K562 (cell line): ENCODE measurements at regions not wholly inside any gene's neighbourhood (a gene's known extent, or its start where the extent isn't known, plus 50 kb on each side); places are given as distances from the start of the nearest gene placed in this dataset.

ENCODE experiments used
- ATAC-seq: fragments of 200-7000 bp; cut with Tn5 transposase; 3 replicates; pipeline ENCODE4 v1.9.1; 2020; ENCODE audit warnings: moderate library complexity
- BruUV-seq: library from RNA; stranded (reverse); fragments of 400-500 nt; replicated peaks from 2 replicates; lab custom pipeline; 2021; lab: Mats Ljungman, UMichigan
- CTCF ChIA-PET: fragments of 300-600 bp; formaldehyde crosslinking; extraction: SDS; loops from one replicate; lab custom pipeline; 2021; ENCODE audit warnings: low intra/inter-chr PET ratio; lab: Yijun Ruan, JAX
- POLR2A ChIA-PET: fragments of 300-600, 350-650 bp; sonication (Branson Sonifier 250); formaldehyde crosslinking; extraction: SDS; loops from one replicate; lab custom pipeline; 2021; ENCODE audit warnings: antibody characterized with exemption, inconsistent platforms; lab: Yijun Ruan, JAX
- DNase-seq, 4 experiments: peaks; one replicate each; pipeline versions ENCODE4 v3.0.0 to v3.0.0-alpha.2; 2011 to 2018; ENCODE audit warnings: low spot score in 3 of 4, mixed read lengths in 3 of 4; ENCODE audit errors: extremely low read depth in 1 of 4
- FAIRE-seq: peaks from 2 replicates; lab custom pipeline; 2011; peaks lifted over from hg19 to GRCh38; lab: Jason Lieb, UNC
- H2AFZ ChIP-seq: 2 replicates; pipeline ENCODE4 v1.6.0; 2011; ENCODE audit warnings: low read depth, low read length, control low read depth, inconsistent platforms
- H3K27ac ChIP-seq: fragments of 200-600 bp; 3 replicates; pipeline ENCODE4 v1.8.0; 2011; ENCODE audit warnings: low read depth, mild to moderate bottlenecking, control low read depth, inconsistent platforms, low read length, moderate library complexity, mixed read lengths; ENCODE audit errors: extremely low read depth
- H3K27me3 ChIP-seq, 2 experiments: fragments of 300-600 bp in 1 of 2; 2 replicates in 1 of 2; 3 replicates in 1 of 2; pipeline versions ENCODE4 v1.6.0 to v1.8.0; 2011; ENCODE audit warnings: inconsistent platforms in 2 of 2, low read length in 2 of 2, mild to moderate bottlenecking in 1 of 2, mixed read lengths in 1 of 2, moderate library complexity in 1 of 2; ENCODE audit not compliant: control insufficient read depth in 2 of 2, insufficient read depth in 2 of 2
- H3K36me3 ChIP-seq: fragments of 300-600 bp; 3 replicates; pipeline ENCODE4 v1.8.0; 2011; ENCODE audit warnings: mild to moderate bottlenecking, low read length, inconsistent platforms; ENCODE audit not compliant: control insufficient read depth, insufficient read depth
- H3K4me1 ChIP-seq, 2 experiments: fragments of 200-600 bp in 1 of 2; replicated peaks in 1 of 2; 2 replicates in 1 of 2; 3 replicates in 1 of 2; pipeline versions ENCODE4 v1.5.1 to v1.8.0; 2011; ENCODE audit warnings: inconsistent platforms in 2 of 2, low read length in 2 of 2, mild to moderate bottlenecking in 1 of 2, mixed read lengths in 1 of 2, moderate library complexity in 1 of 2; ENCODE audit not compliant: control insufficient read depth in 2 of 2, insufficient read depth in 2 of 2
- H3K4me2 ChIP-seq: 2 replicates; pipeline ENCODE4 v1.6.1; 2011; ENCODE audit warnings: low read length, control low read depth, inconsistent platforms, mixed read lengths; ENCODE audit not compliant: insufficient read depth
- H3K4me3 ChIP-seq: fragments of 200-600 bp; sonication (generic), shearing (Covaris generic); 2 replicates; pipeline ENCODE4 v1.5.1; 2016; ENCODE audit warnings: control low read depth, inconsistent platforms
- H3K79me2 ChIP-seq: fragments of 200-600 bp; 3 replicates; pipeline ENCODE4 v1.8.0; 2011; ENCODE audit warnings: low read length, inconsistent platforms; ENCODE audit not compliant: control insufficient read depth, insufficient read depth
- H3K9ac ChIP-seq, 2 experiments: 2 replicates each; pipeline versions ENCODE4 v1.6.0 to v1.6.1; 2011; ENCODE audit warnings: low read depth in 2 of 2, low read length in 2 of 2, control low read depth in 1 of 2, inconsistent platforms in 1 of 2, mild to moderate bottlenecking in 1 of 2, mixed read lengths in 1 of 2; ENCODE audit not compliant: insufficient read depth in 1 of 2
- H3K9me1 ChIP-seq: one replicate; pipeline ENCODE4 v1.6.0; 2011; ENCODE audit warnings: inconsistent platforms, mild to moderate bottlenecking, low read length, moderate library complexity; ENCODE audit not compliant: control insufficient read depth, insufficient read depth
- H3K9me3 ChIP-seq: replicated peaks from 2 replicates; pipeline ENCODE4 v1.5.1; 2011; ENCODE audit warnings: low read depth, low read length, inconsistent platforms; ENCODE audit not compliant: control insufficient read depth, insufficient read depth
- H4K20me1 ChIP-seq: replicated peaks from 2 replicates; pipeline ENCODE4 v1.6.1; 2011; ENCODE audit warnings: low read length, inconsistent platforms, mixed read lengths; ENCODE audit not compliant: control insufficient read depth, insufficient read depth
- ARID4B ChIP-seq: sonication (generic); formaldehyde crosslinking; IDR thresholded peaks from 2 replicates; pipeline ENCODE4 v1.8.0; 2022; ENCODE audit warnings: mild to moderate bottlenecking, missing genetic modification reagents
- ATF4 ChIP-seq: fragments of 450-650 bp; formaldehyde crosslinking; IDR thresholded peaks from 2 replicates; pipeline ENCODE4 v1.4.0; 2022; ENCODE audit warnings: mild to moderate bottlenecking, moderate library complexity
- ATF7 ChIP-seq: fragments of 450-650 bp; IDR thresholded peaks from 2 replicates; pipeline ENCODE4 v1.7.1; 2014; ENCODE audit warnings: mild to moderate bottlenecking, moderate library complexity
- EZH2 ChIP-seq: IDR thresholded peaks from 2 replicates; pipeline ENCODE4 v1.6.1; 2012; ENCODE audit warnings: low read depth, mild to moderate bottlenecking, inconsistent platforms, low read length, borderline replicate concordance
- HDAC1 ChIP-seq, 2 experiments: fragments of 450-650 bp; IDR thresholded peaks; 2 replicates each; pipeline ENCODE4 v1.6.1; 2016 to 2017; ENCODE audit warnings: inconsistent platforms in 1 of 2, mild to moderate bottlenecking in 1 of 2, moderate library complexity in 1 of 2
- HDAC2 ChIP-seq: fragments of 450-650 bp; IDR thresholded peaks from 2 replicates; pipeline ENCODE4 v1.6.1; 2016; ENCODE audit warnings: mild to moderate bottlenecking
- JUND ChIP-seq, 2 experiments: IDR thresholded peaks; 2 replicates in 1 of 2; 3 replicates in 1 of 2; pipeline ENCODE4 v1.6.1; 2011; ENCODE audit warnings: borderline replicate concordance in 2 of 2, low read depth in 2 of 2, low read length in 2 of 2, improper control_type of control experiment in 1 of 2, missing biosample characterization in 1 of 2, missing genetic modification characterization in 1 of 2, missing genetic modification reagents in 1 of 2
- KDM2B ChIP-seq: fragments of 250-450 bp; sonication (Bioruptor Pico); IDR thresholded peaks from 2 replicates; pipeline ENCODE4 v1.8.0; 2021; ENCODE audit warnings: mild to moderate bottlenecking, moderate library complexity
- NR1H2 ChIP-seq: sonication (generic); formaldehyde crosslinking; IDR thresholded peaks from 2 replicates; pipeline ENCODE4 v1.4.0; 2020; ENCODE audit warnings: mild to moderate bottlenecking, missing genetic modification reagents
- PTRF ChIP-seq: fragments of 450-650 bp; IDR thresholded peaks from 2 replicates; pipeline ENCODE4 v1.6.1; 2016; ENCODE audit warnings: mild to moderate bottlenecking, missing genetic modification characterization, missing compliant biosample characterization
- SIN3A ChIP-seq, 2 experiments: fragments of 150-350 bp in 1 of 2; IDR thresholded peaks; 2 replicates each; pipeline ENCODE4 v1.6.1; 2011 to 2016; ENCODE audit warnings: borderline replicate concordance in 2 of 2, low read depth in 2 of 2, low read length in 2 of 2, mild to moderate bottlenecking in 2 of 2, moderate library complexity in 2 of 2; ENCODE audit not compliant: control insufficient read depth in 1 of 2
- SMC3 ChIP-seq: conservative IDR thresholded peaks from 2 replicates; pipeline ENCODE4 v1.6.1; 2011; ENCODE audit warnings: low read depth, low read length, improper control_type of control experiment; ENCODE audit not compliant: insufficient read depth
- SRF ChIP-seq, 2 experiments: fragments of 250-450, 450-650 bp in 1 of 2; sonication (Bioruptor Pico) in 1 of 2; sonication (generic) in 1 of 2; formaldehyde crosslinking; IDR thresholded peaks; 2 replicates each; pipeline versions ENCODE4 v1.5.0 to v1.5.1; 2020 to 2022; ENCODE audit warnings: mild to moderate bottlenecking in 1 of 2, missing genetic modification reagents in 1 of 2
- TAF15 ChIP-seq: fragments of 200-400 bp; formaldehyde crosslinking; IDR thresholded peaks from 2 replicates; pipeline ENCODE4 v1.6.1; 2017; ENCODE audit warnings: mild to moderate bottlenecking, low read depth, low read length, moderate library complexity
- ZFPM2 ChIP-seq: fragments of 250-450 bp; sonication (Bioruptor Pico); IDR thresholded peaks from 2 replicates; pipeline ENCODE4 v1.5.1; 2022; ENCODE audit warnings: mild to moderate bottlenecking
- ZNF707 ChIP-seq: fragments of 250-450 bp; sonication (Bioruptor Pico); conservative IDR thresholded peaks from 2 replicates; pipeline ENCODE4 v1.8.0; 2022; ENCODE audit warnings: inconsistent platforms, mild to moderate bottlenecking, moderate library complexity
- in situ Hi-C: fragments of 300-500 bp; cut with MboI; formaldehyde crosslinking; loops from 4 replicates; pipeline ENCODE4 v1.15.0; 2018; ENCODE audit warnings: inconsistent platforms, mixed read lengths
- intact Hi-C: fragments of 100-400 bp; cut with micrococcal nuclease; formaldehyde crosslinking; loops from 2 replicates; pipeline ENCODE4 v1.14.2; 2022
- TF ChIP-seq, protein P1 (sequence below): fragments of 450-650 bp; formaldehyde crosslinking; IDR thresholded peaks from 2 replicates; pipeline ENCODE4 v1.4.0; 2020; ENCODE audit warnings: mild to moderate bottlenecking, mixed read lengths

GRCh38 chr3:168997488-168997887 is 666.0 kb downstream of the MECOM start:
- no peak for DNase-seq
- Histone ChIP-seq H3K9me1 (no peaks in the 10 kb centered on the region), H3K36me3 (no peaks in the 10 kb centered on the region), H3K9me3 (no peaks in the 10 kb centered on the region), H3K79me2 (no peaks in the 10 kb centered on the region), H4K20me1 (no peaks in the 10 kb centered on the region), H3K27ac (no peak overlapping the region), H3K9ac (no peak overlapping the region), H3K4me1 (no peaks in the 10 kb centered on the region), H2AFZ (no peak overlapping the region), H3K4me2 (no peak overlapping the region), H3K4me3 (no peak overlapping the region), H3K27me3 (no peaks in the 10 kb centered on the region)
- intact Hi-C loops (no loop called here), in situ Hi-C loops (no loop called here)
- CTCF ChIA-PET: no interaction called here
- ATAC-seq: no peak
- POLR2A ChIA-PET: no interaction called here
- no TSS peak for BruUV-seq
- FAIRE-seq: no peak
- TF ChIP-seq ATF7: no peak
- TF ChIP-seq TAF15: no peak
- no peak for TF ChIP-seq SRF (CRISPR knock-in tag; IDR thresholded peaks at IDR 0.05)
- TF ChIP-seq KDM2B (CRISPR knock-in tag): no peak
- TF ChIP-seq ZNF707 (CRISPR knock-in tag): no peak
- TF ChIP-seq ATF4 (CRISPR knock-in tag): no peak
- TF ChIP-seq SIN3A (IDR thresholded peaks at IDR 0.05; ENCODE audit: borderline replicate concordance in 2 of 2, control insufficient read depth in 1 of 2, low read depth in 2 of 2, low read length in 2 of 2): no peak
- TF ChIP-seq, protein P1, sequence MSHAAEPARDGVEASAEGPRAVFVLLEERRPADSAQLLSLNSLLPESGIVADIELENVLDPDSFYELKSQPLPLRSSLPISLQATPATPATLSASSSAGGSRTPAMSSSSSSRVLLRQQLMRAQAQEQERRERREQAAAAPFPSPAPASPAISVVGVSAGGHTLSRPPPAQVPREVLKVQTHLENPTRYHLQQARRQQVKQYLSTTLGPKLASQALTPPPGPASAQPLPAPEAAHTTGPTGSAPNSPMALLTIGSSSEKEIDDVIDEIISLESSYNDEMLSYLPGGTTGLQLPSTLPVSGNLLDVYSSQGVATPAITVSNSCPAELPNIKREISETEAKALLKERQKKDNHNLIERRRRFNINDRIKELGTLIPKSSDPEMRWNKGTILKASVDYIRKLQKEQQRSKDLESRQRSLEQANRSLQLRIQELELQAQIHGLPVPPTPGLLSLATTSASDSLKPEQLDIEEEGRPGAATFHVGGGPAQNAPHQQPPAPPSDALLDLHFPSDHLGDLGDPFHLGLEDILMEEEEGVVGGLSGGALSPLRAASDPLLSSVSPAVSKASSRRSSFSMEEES: no peak
- TF ChIP-seq ARID4B (CRISPR knock-in tag): no peak
- TF ChIP-seq PTRF (tag): no peak
- TF ChIP-seq ZFPM2 (CRISPR knock-in tag): no peak
- no peak for TF ChIP-seq JUND (IDR thresholded peaks at IDR 0.05; ENCODE audit: borderline replicate concordance, low read depth, low read length)
- no peak for TF ChIP-seq JUND (tag; IDR thresholded peaks at IDR 0.05; ENCODE audit: borderline replicate concordance, low read depth, low read length)
- TF ChIP-seq NR1H2 (CRISPR knock-in tag): no peak
- TF ChIP-seq EZH2: no peak
- TF ChIP-seq HDAC2: no peak
- no peak for TF ChIP-seq SMC3
- TF ChIP-seq HDAC1 (IDR thresholded peaks at IDR 0.05): no peak
